Loucy (cell line): ENCODE measurements at regions not wholly inside any gene's neighbourhood (a gene's known extent, or its start where the extent isn't known, plus 50 kb on each side); places are given as distances from the start of the nearest gene placed in this dataset.

Experiments used
- H2AFZ ChIP-seq: fragments of 200-600 bp; sonication (generic); 2 replicates; pipeline ENCODE4 v1.6.0; 2016; ENCODE audit warnings: antibody characterized with exemption, mild to moderate bottlenecking, low read length, moderate library complexity
- H3F3A ChIP-seq: fragments of 200-600 bp; 2 replicates; pipeline ENCODE4 v1.6.0; 2016; ENCODE audit warnings: antibody characterized with exemption, low read depth, mild to moderate bottlenecking
- H3K27me3 ChIP-seq: fragments of 200-600 bp; sonication (generic); 2 replicates; pipeline ENCODE4 v1.6.1; 2014; ENCODE audit warnings: low read length, mild to moderate bottlenecking; ENCODE audit not compliant: insufficient read depth, poor library complexity, severe bottlenecking
- H3K36me3 ChIP-seq: fragments of 200-600 bp; sonication (generic); 2 replicates; pipeline ENCODE4 v1.6.1; 2016; ENCODE audit warnings: low read length; ENCODE audit not compliant: insufficient read depth
- H3K4me1 ChIP-seq: fragments of 200-600 bp; sonication (generic); 2 replicates; pipeline ENCODE4 v1.5.1; 2014; ENCODE audit warnings: low read length, mild to moderate bottlenecking; ENCODE audit not compliant: insufficient read depth, poor library complexity, severe bottlenecking
- H3K4me2 ChIP-seq: fragments of 200-600 bp; sonication (generic); 2 replicates; pipeline ENCODE4 v1.6.0; 2014; ENCODE audit warnings: antibody characterized with exemption, low read length, low read depth, mild to moderate bottlenecking; ENCODE audit not compliant: poor library complexity, severe bottlenecking
- H3K4me3 ChIP-seq: fragments of 200-600 bp; sonication (generic); 2 replicates; pipeline ENCODE4 v1.5.1; 2014; ENCODE audit warnings: low read length, mild to moderate bottlenecking, mixed read lengths; ENCODE audit not compliant: poor library complexity, severe bottlenecking
- H3K79me2 ChIP-seq: fragments of 200-600 bp; sonication (generic); 2 replicates; pipeline ENCODE4 v1.6.1; 2014; ENCODE audit warnings: low read length; ENCODE audit not compliant: insufficient read depth
- H3K9ac ChIP-seq: fragments of 200-600 bp; sonication (generic); 2 replicates; pipeline ENCODE4 v1.6.0; 2014; ENCODE audit warnings: mild to moderate bottlenecking, low read depth, low read length, moderate library complexity; ENCODE audit not compliant: poor library complexity, severe bottlenecking
- H3K9me2 ChIP-seq: fragments of 200-600 bp; sonication (generic); replicated peaks from 2 replicates; pipeline ENCODE4 v1.6.1; 2016; ENCODE audit warnings: low read depth, low read length, mixed read lengths
- H3K9me3 ChIP-seq: fragments of 200-600 bp; sonication (generic); 2 replicates; pipeline ENCODE4 v1.6.1; 2014; ENCODE audit warnings: mild to moderate bottlenecking, antibody characterized with exemption, low read length, low read depth; ENCODE audit not compliant: insufficient read depth
- H4K20me1 ChIP-seq: fragments of 200-600 bp; sonication (generic); 2 replicates; pipeline ENCODE4 v1.6.0; 2014; ENCODE audit warnings: antibody characterized with exemption, low read length, mild to moderate bottlenecking; ENCODE audit not compliant: insufficient read depth, poor library complexity, severe bottlenecking
- CTCF ChIP-seq: fragments of 200-600 bp; sonication (generic); conservative IDR thresholded peaks from 2 replicates; pipeline ENCODE4 v1.5.1; 2014; ENCODE audit warnings: mild to moderate bottlenecking, antibody characterized with exemption, low read length
- EZH2phosphoT487 ChIP-seq: fragments of 200-600 bp; IDR thresholded peaks from 2 replicates; pipeline ENCODE4 v1.6.1; 2018; ENCODE audit warnings: antibody characterized with exemption, mild to moderate bottlenecking, moderate library complexity, borderline replicate concordance

DNA sequence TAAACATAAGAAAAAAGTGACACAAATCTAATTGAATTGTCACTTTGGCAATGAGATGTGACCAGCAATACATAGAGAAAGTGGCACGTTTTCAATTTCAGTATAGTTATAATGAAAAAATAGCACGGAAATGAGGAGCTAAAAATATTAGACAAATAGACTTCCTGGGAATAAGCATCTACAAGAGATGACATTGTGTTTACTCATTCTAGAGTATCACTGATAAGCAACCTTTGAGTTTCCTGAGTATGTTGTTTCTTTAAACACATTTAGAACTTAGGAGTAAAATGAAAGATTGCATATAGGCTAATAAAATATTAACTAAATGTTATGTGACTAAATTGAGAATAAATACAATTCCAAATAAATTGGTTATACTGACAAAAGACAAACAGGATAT lies 207.1 kb upstream of the SLITRK6 start:
- no peak overlapping the region for H3K4me3 ChIP-seq
- no peak overlapping the region for H3K4me2 ChIP-seq
- no peaks in the 10 kb centered on the region for H3K79me2 ChIP-seq
- no peaks in the 10 kb centered on the region for H3K9me3 ChIP-seq
- H3K36me3 ChIP-seq, result no peaks in the 10 kb centered on the region
- no peaks in the 10 kb centered on the region for H3K9me2 ChIP-seq
- no peak overlapping the region for H3K9ac ChIP-seq
- no peaks in the 10 kb centered on the region for H3K27me3 ChIP-seq
- no peaks in the 10 kb centered on the region for H3F3A ChIP-seq
- no peaks in the 10 kb centered on the region for H3K4me1 ChIP-seq
- TF ChIP-seq CTCF (no peak), EZH2phosphoT487 (no peak)
- no peaks in the 10 kb centered on the region for H4K20me1 ChIP-seq
- H2AFZ ChIP-seq, result no peak overlapping the region

GRCh38 chr13:86003029-86003428 lies 203.8 kb upstream of the SLITRK6 start:
- Histone ChIP-seq H3K27me3 (no peaks in the 10 kb centered on the region), H3K79me2 (no peaks in the 10 kb centered on the region), H3K9ac (no peak overlapping the region), H3K4me3 (no peak overlapping the region), H4K20me1 (no peaks in the 10 kb centered on the region), H3K9me2 (no peaks in the 10 kb centered on the region), H3K9me3 (no peaks in the 10 kb centered on the region), H3K36me3 (no peaks in the 10 kb centered on the region), H3K4me1 (no peaks in the 10 kb centered on the region), H3K4me2 (no peak overlapping the region), H2AFZ (no peak overlapping the region), H3F3A (no peaks in the 10 kb centered on the region)
- TF ChIP-seq EZH2phosphoT487 (no peak), CTCF (no peak)

- no peak for TF ChIP-seq CTCF
- no peak for TF ChIP-seq EZH2phosphoT487
- Histone ChIP-seq H3K27me3 (no peaks in the 10 kb centered on the region), H3K9ac (no peak overlapping the region), H4K20me1 (no peaks in the 10 kb centered on the region), H3F3A (no peaks in the 10 kb centered on the region), H3K36me3 (no peaks in the 10 kb centered on the region), H3K9me3 (no peaks in the 10 kb centered on the region), H2AFZ (no peak overlapping the region), H3K4me1 (no peaks in the 10 kb centered on the region), H3K4me3 (no peak overlapping the region), H3K9me2 (no peaks in the 10 kb centered on the region), H3K79me2 (no peaks in the 10 kb centered on the region), H3K4me2 (no peak overlapping the region)
These were observed 201.3 kb upstream of the SLITRK6 start for GRCh38 chr13:86000546-86000945.
